ENCODE measurements at regions not wholly inside any gene's neighbourhood (a gene's known extent, or its start where the extent isn't known, plus 50 kb on each side); places are given as distances from the start of the nearest gene placed in this dataset.

GRCh38 chr7:121560267-121560990 is 164.3 kb upstream of the FAM3C start:
- no peak for TF ChIP-seq TCF7L2 (IDR thresholded peaks at IDR 0.05; ENCODE audit: low read depth, low read length)
- no peak for TF ChIP-seq POLR2AphosphoS5 (IDR thresholded peaks at IDR 0.05; ENCODE audit: low read depth, low read length)
- no peak for TF ChIP-seq SIN3A (IDR thresholded peaks at IDR 0.05; ENCODE audit: borderline replicate concordance, insufficient read depth, low read depth, low read length)
- TF ChIP-seq, protein P1, sequence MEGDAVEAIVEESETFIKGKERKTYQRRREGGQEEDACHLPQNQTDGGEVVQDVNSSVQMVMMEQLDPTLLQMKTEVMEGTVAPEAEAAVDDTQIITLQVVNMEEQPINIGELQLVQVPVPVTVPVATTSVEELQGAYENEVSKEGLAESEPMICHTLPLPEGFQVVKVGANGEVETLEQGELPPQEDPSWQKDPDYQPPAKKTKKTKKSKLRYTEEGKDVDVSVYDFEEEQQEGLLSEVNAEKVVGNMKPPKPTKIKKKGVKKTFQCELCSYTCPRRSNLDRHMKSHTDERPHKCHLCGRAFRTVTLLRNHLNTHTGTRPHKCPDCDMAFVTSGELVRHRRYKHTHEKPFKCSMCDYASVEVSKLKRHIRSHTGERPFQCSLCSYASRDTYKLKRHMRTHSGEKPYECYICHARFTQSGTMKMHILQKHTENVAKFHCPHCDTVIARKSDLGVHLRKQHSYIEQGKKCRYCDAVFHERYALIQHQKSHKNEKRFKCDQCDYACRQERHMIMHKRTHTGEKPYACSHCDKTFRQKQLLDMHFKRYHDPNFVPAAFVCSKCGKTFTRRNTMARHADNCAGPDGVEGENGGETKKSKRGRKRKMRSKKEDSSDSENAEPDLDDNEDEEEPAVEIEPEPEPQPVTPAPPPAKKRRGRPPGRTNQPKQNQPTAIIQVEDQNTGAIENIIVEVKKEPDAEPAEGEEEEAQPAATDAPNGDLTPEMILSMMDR (IDR thresholded peaks at IDR 0.05) = no peak
- TF ChIP-seq REST (IDR thresholded peaks at IDR 0.05; ENCODE audit: insufficient read depth in 1 of 2, low read depth in 2 of 2, low read length in 1 of 2) = no peak
- intact Hi-C loops (cut with micrococcal nuclease; ENCODE audit: unreplicated experiment) (no loop called here), in situ Hi-C loops (cut with HindIII; ENCODE audit: low pct_unique_long_range_greater_than_20kb, low sequenced_read_pairs) (no loop called here)
- ChIA-PET POLR2A (no interaction called here), CTCF (no interaction called here)
- H3K27me3 ChIP-seq (ENCODE audit: control insufficient read depth, insufficient read depth, low read length) = no peaks in the 10 kb centered on the region
- H3K9me3 ChIP-seq (ENCODE audit: control insufficient read depth, insufficient read depth, low read depth, low read length) = no peaks in the 10 kb centered on the region
- no TSS peak for BruUV-seq (replicated peaks)
- ATAC-seq = no peak
- no peak overlapping the region for H3K4me3 ChIP-seq (ENCODE audit: low read depth in 2 of 2, low read length in 2 of 2)
- no peak overlapping the region for H3K27ac ChIP-seq (ENCODE audit: low read length)
- no peaks in the 10 kb centered on the region for H3K36me3 ChIP-seq (ENCODE audit: control insufficient read depth, insufficient read depth, low read length)
- no peaks in the 10 kb centered on the region for H3K4me1 ChIP-seq (ENCODE audit: control insufficient read depth, insufficient read depth, low read length)
- DNase-seq (ENCODE audit: low read depth, low spot score) = no peak

GRCh38 chr7:121558288-121558687 is 162.2 kb upstream of the FAM3C start:
- no TSS peak for BruUV-seq (replicated peaks)
- Histone ChIP-seq H3K4me1 (ENCODE audit: control insufficient read depth, insufficient read depth, low read length) (no peaks in the 10 kb centered on the region), H3K36me3 (ENCODE audit: control insufficient read depth, insufficient read depth, low read length) (no peaks in the 10 kb centered on the region), H3K4me3 (ENCODE audit: low read depth in 2 of 2, low read length in 2 of 2) (no peak overlapping the region), H3K27ac (ENCODE audit: low read length) (no peak overlapping the region), H3K9me3 (ENCODE audit: control insufficient read depth, insufficient read depth, low read depth, low read length) (no peaks in the 10 kb centered on the region), H3K27me3 (ENCODE audit: control insufficient read depth, insufficient read depth, low read length) (no peaks in the 10 kb centered on the region)
- ChIA-PET POLR2A (interaction anchor here (0.6 kb wide), 1 partner anchor 288 kb away, joined by 3 read pairs; no protein-coding TSS in a partner anchor), CTCF (interaction anchor here (0.6 kb wide), 1 partner anchor 50 kb away, joined by 4 read pairs; no protein-coding TSS in a partner anchor)
- ATAC-seq = peak; percentile 58; the same call in 1 of the 2 replicates
- DNase-seq (ENCODE audit: low read depth, low spot score) = no peak
- in situ Hi-C loops (cut with HindIII; ENCODE audit: low pct_unique_long_range_greater_than_20kb, low sequenced_read_pairs) = no loop called here
- intact Hi-C loops (cut with micrococcal nuclease; ENCODE audit: unreplicated experiment) = no loop called here
- TF ChIP-seq SIN3A (IDR thresholded peaks at IDR 0.05; ENCODE audit: borderline replicate concordance, insufficient read depth, low read depth, low read length) = no peak
- TF ChIP-seq, protein P1 (IDR thresholded peaks at IDR 0.05) = 0 out of 2 replicates have a peak, but pooled peaks have one; percentile 25
